OCI-LY3 (cell line): ENCODE measurements at regions not wholly inside any gene's neighbourhood (a gene's known extent, or its start where the extent isn't known, plus 50 kb on each side); places are given as distances from the start of the nearest gene placed in this dataset.

Experiments used
- H2AFZ ChIP-seq: fragments of 200-600, 300-600 bp; shearing (Covaris generic); 2 replicates; pipeline ENCODE4 v1.6.0; 2014; ENCODE audit warnings: antibody characterized with exemption, low read depth, low read length
- H3K27ac ChIP-seq: fragments of 200-600, 300-600 bp; sonication (generic); 2 replicates; pipeline ENCODE4 v1.5.1; 2014; ENCODE audit warnings: mild to moderate bottlenecking, low read length, moderate library complexity, mixed read lengths
- H3K27me3 ChIP-seq: fragments of 200-600, 300-600 bp; sonication (generic); 2 replicates; pipeline ENCODE4 v1.6.1; 2014; ENCODE audit warnings: low read depth, low read length, mixed read lengths
- H3K36me3 ChIP-seq: fragments of 200-600, 300-600 bp; sonication (generic); replicated peaks from 2 replicates; pipeline ENCODE3; 2014; ENCODE audit warnings: low read depth, low read length, mixed read lengths
- H3K4me1 ChIP-seq: fragments of 300-600, 200-600 bp; sonication (generic); 2 replicates; pipeline ENCODE4 v1.6.1; 2014; ENCODE audit warnings: low read length, mixed read lengths
- H3K4me2 ChIP-seq: fragments of 200-600, 300-600 bp; sonication (generic); 2 replicates; pipeline ENCODE4 v1.6.1; 2014; ENCODE audit warnings: low read length, mixed read lengths
- H3K4me3 ChIP-seq: fragments of 300-600, 200-600 bp; sonication (generic); 2 replicates; pipeline ENCODE4 v1.5.1; 2014; ENCODE audit warnings: antibody characterized with exemption, mild to moderate bottlenecking, low read length, moderate library complexity
- H3K79me2 ChIP-seq: fragments of 300-600, 200-600 bp; shearing (Covaris generic); 2 replicates; pipeline ENCODE4 v1.6.1; 2014; ENCODE audit warnings: mild to moderate bottlenecking, low read length, mixed read lengths
- H3K9ac ChIP-seq: fragments of 300-600, 200-600 bp; shearing (Covaris generic); 2 replicates; pipeline ENCODE4 v1.6.0; 2014; ENCODE audit warnings: mild to moderate bottlenecking, low read length, moderate library complexity
- H3K9me3 ChIP-seq: fragments of 200-600, 300-600 bp; shearing (Covaris generic); 2 replicates; pipeline ENCODE4 v1.6.1; 2014; ENCODE audit warnings: low read length, mixed read lengths; ENCODE audit not compliant: insufficient read depth
- H4K20me1 ChIP-seq: fragments of 200-600, 300-600 bp; sonication (generic); 2 replicates; pipeline ENCODE4 v1.6.1; 2016; ENCODE audit warnings: low read length, mixed read lengths; ENCODE audit not compliant: insufficient read depth
- CTCF ChIP-seq: fragments of 200-600, 300-600 bp; sonication (generic); IDR thresholded peaks from 2 replicates; pipeline ENCODE4 v1.5.1; 2014; ENCODE audit warnings: antibody characterized with exemption, low read length, low read depth
- EZH2phosphoT487 ChIP-seq: fragments of 200-600 bp; shearing (Covaris generic); IDR thresholded peaks from 2 replicates; pipeline ENCODE4 v1.6.1; 2018; ENCODE audit warnings: antibody characterized with exemption, mixed run types, low read depth

- no peaks in the 10 kb centered on the region for H3K27me3 ChIP-seq
- H3K79me2 ChIP-seq = no peaks in the 10 kb centered on the region
- H3K4me1 ChIP-seq = no peaks in the 10 kb centered on the region
- no peak overlapping the region for H3K4me3 ChIP-seq
- H3K27ac ChIP-seq = no peak overlapping the region
- no peaks in the 10 kb centered on the region for H4K20me1 ChIP-seq
- H3K36me3 ChIP-seq = no peaks in the 10 kb centered on the region
- TF ChIP-seq EZH2phosphoT487 (no peak), CTCF (no peak)
- no peak overlapping the region for H3K9ac ChIP-seq
- no peaks in the 10 kb centered on the region for H3K9me3 ChIP-seq
- H3K4me2 ChIP-seq = no peak overlapping the region
- no peak overlapping the region for H2AFZ ChIP-seq
These were observed 199.8 kb downstream of the RTL9 start for GRCh38 chrX:110558406-110558805.

- H3K4me3 ChIP-seq = no peak overlapping the region
- TF ChIP-seq EZH2phosphoT487 = no peak
- no peak for TF ChIP-seq CTCF
- H3K27me3 ChIP-seq = no peaks in the 10 kb centered on the region
- H3K9ac ChIP-seq = no peak overlapping the region
- H3K4me1 ChIP-seq = no peaks in the 10 kb centered on the region
- no peaks in the 10 kb centered on the region for H4K20me1 ChIP-seq
- H3K79me2 ChIP-seq = no peaks in the 10 kb centered on the region
- no peak overlapping the region for H3K27ac ChIP-seq
- no peak overlapping the region for H3K4me2 ChIP-seq
- no peak overlapping the region for H2AFZ ChIP-seq
- H3K9me3 ChIP-seq = no peaks in the 10 kb centered on the region
- H3K36me3 ChIP-seq = no peaks in the 10 kb centered on the region
These were observed 202.4 kb downstream of the RTL9 start for GRCh38 chrX:110561034-110561433.

- H3K36me3 ChIP-seq = no peaks in the 10 kb centered on the region
- H4K20me1 ChIP-seq = no peaks in the 10 kb centered on the region
- H2AFZ ChIP-seq = no peak overlapping the region
- no peaks in the 10 kb centered on the region for H3K4me1 ChIP-seq
- no peak overlapping the region for H3K4me2 ChIP-seq
- H3K27me3 ChIP-seq = no peaks in the 10 kb centered on the region
- H3K9me3 ChIP-seq = no peaks in the 10 kb centered on the region
- TF ChIP-seq EZH2phosphoT487 (no peak), CTCF (no peak)
- no peaks in the 10 kb centered on the region for H3K79me2 ChIP-seq
- no peak overlapping the region for H3K4me3 ChIP-seq
- H3K9ac ChIP-seq = no peak overlapping the region
- H3K27ac ChIP-seq = no peak overlapping the region
These were observed 204.6 kb downstream of the RTL9 start for GRCh38 chrX:110563282-110563681.

- H3K27ac ChIP-seq = no peak overlapping the region
- no peaks in the 10 kb centered on the region for H3K27me3 ChIP-seq
- H3K79me2 ChIP-seq = no peaks in the 10 kb centered on the region
- no peak overlapping the region for H2AFZ ChIP-seq
- TF ChIP-seq CTCF = no peak
- no peak for TF ChIP-seq EZH2phosphoT487
- no peak overlapping the region for H3K4me2 ChIP-seq
- H4K20me1 ChIP-seq = no peaks in the 10 kb centered on the region
- H3K4me1 ChIP-seq = peaks cover under 1% of the 10 kb centered on the region; the same call in 1 of the 2 replicates
- H3K9me3 ChIP-seq = no peaks in the 10 kb centered on the region
- no peak overlapping the region for H3K4me3 ChIP-seq
- H3K36me3 ChIP-seq = no peaks in the 10 kb centered on the region
- H3K9ac ChIP-seq = no peak overlapping the region
These were observed 209.8 kb downstream of the RTL9 start for GRCh38 chrX:110568441-110568840.
